ENCODE measurements at regions not wholly inside any gene's neighbourhood (a gene's known extent, or its start where the extent isn't known, plus 50 kb on each side); places are given as distances from the start of the nearest gene placed in this dataset.
"Not testable (repeated sequence)": the region's sequence is repeated elsewhere in the genome, so short reads cannot be mapped to it uniquely, and the experiment has no call there.

- H3K36me3 ChIP-seq: no peaks in the 10 kb centered on the region
- H3K4me1 ChIP-seq: no peaks in the 10 kb centered on the region
- no peak overlapping the region for H3K27ac ChIP-seq
- DNase-seq: no peak
- no peaks in the 10 kb centered on the region for H3K9me3 ChIP-seq
- no peaks in the 10 kb centered on the region for H3K27me3 ChIP-seq
- TF ChIP-seq POLR2A (IDR thresholded peaks at IDR 0.05) (no peak), CTCF (IDR thresholded peaks at IDR 0.05) (no peak)
- intact Hi-C loops (cut with DNase I): no loop called here
- WGBS, 2 donors: 90 to 91% methylated on average over 3 of the region's 3 CpGs
- H3K4me3 ChIP-seq (replicated peaks in 1 of 3): no peak overlapping the region
Measured at GRCh38 chr15:69616558-69616957, 163.9 kb downstream of the RPLP1 start.

- H3K9me3 ChIP-seq; H3K27ac ChIP-seq; intact Hi-C loops (cut with DNase I); DNase-seq; H3K4me1 ChIP-seq; H3K36me3 ChIP-seq; H3K4me3 ChIP-seq (replicated peaks in 1 of 3); H3K27me3 ChIP-seq: not testable (repeated sequence)
- WGBS, 2 donors: 88 to 93% methylated on average over 4 of the region's 4 CpGs
Measured at GRCh38 chr15:69617144-69617543, 164.5 kb downstream of the RPLP1 start.

- Histone ChIP-seq H3K27me3 (no peaks in the 10 kb centered on the region), H3K4me3 (replicated peaks in 1 of 3) (no peak overlapping the region), H3K4me1 (no peaks in the 10 kb centered on the region), H3K9me3 (no peaks in the 10 kb centered on the region), H3K27ac (no peak overlapping the region), H3K36me3 (no peaks in the 10 kb centered on the region)
- intact Hi-C loops (cut with DNase I): no loop called here
- TF ChIP-seq POLR2A (IDR thresholded peaks at IDR 0.05) (no peak), CTCF (IDR thresholded peaks at IDR 0.05) (no peak)
- 70 to 76% methylated on average over 3 of the region's 3 CpGs for WGBS, 2 donors
- DNase-seq: no peak
Measured at GRCh38 chr15:69623392-69624154, 171.0 kb downstream of the RPLP1 start.

GRCh38 chr15:69624155-69624520, 171.5 kb downstream of the RPLP1 start:
- H3K4me1 ChIP-seq: no peaks in the 10 kb centered on the region
- H3K36me3 ChIP-seq: no peaks in the 10 kb centered on the region
- TF ChIP-seq CTCF (IDR thresholded peaks at IDR 0.05) (no peak), POLR2A (IDR thresholded peaks at IDR 0.05) (no peak)
- 68 to 71% methylated on average over 2 of the region's 2 CpGs for WGBS, 2 donors
- H3K27me3 ChIP-seq: no peaks in the 10 kb centered on the region
- no peak overlapping the region for H3K27ac ChIP-seq
- no peak overlapping the region for H3K4me3 ChIP-seq (replicated peaks in 1 of 3)
- DNase-seq: no peak
- intact Hi-C loops (cut with DNase I): no loop called here
- H3K9me3 ChIP-seq: no peaks in the 10 kb centered on the region

GRCh38 chr15:69624816-69625215, 172.2 kb downstream of the RPLP1 start:
- TF ChIP-seq CTCF (IDR thresholded peaks at IDR 0.05) (no peak), POLR2A (IDR thresholded peaks at IDR 0.05) (no peak)
- intact Hi-C loops (cut with DNase I): no loop called here

More at GRCh38 chr15:69624816-69625215, 172.2 kb downstream of the RPLP1 start:
- H3K27me3 ChIP-seq: no peaks in the 10 kb centered on the region
- no peaks in the 10 kb centered on the region for H3K9me3 ChIP-seq
- no peak overlapping the region for H3K27ac ChIP-seq
- WGBS, 2 donors: 85 to 97% methylated on average over 3 of the region's 3 CpGs
- no peak overlapping the region for H3K4me3 ChIP-seq (replicated peaks in 1 of 3)
- DNase-seq: no peak
- no peaks in the 10 kb centered on the region for H3K36me3 ChIP-seq
- no peaks in the 10 kb centered on the region for H3K4me1 ChIP-seq

Measured in thyroid gland (tissue), 4 donors.